ENCODE measurements at regions not wholly inside any gene's neighbourhood (a gene's known extent, or its start where the extent isn't known, plus 50 kb on each side); places are given as distances from the start of the nearest gene placed in this dataset.
A peak's percentile ranks its signal among the peaks of the same experiment; 100 is the strongest.

DNA sequence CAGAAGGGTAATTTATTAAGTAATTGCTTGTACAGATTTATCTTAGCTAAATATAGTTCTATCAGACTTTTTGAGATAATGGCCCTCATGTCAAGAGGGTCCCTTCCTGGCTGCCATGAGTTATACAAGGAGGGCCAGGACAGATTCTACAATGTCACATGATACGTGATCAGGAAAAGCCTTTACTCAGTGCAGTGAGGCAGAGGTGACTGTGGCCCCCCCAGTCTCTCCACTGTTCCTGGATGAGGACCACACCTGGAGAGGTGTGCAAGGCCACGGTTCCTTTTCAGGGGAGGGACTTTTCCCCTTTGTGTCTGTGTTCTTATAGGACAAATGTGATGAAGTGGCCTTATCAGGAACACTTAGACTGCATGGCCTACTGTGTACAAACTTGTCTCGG, 54.3 kb upstream of the LRCH1 start:
- TF ChIP-seq, protein P1, sequence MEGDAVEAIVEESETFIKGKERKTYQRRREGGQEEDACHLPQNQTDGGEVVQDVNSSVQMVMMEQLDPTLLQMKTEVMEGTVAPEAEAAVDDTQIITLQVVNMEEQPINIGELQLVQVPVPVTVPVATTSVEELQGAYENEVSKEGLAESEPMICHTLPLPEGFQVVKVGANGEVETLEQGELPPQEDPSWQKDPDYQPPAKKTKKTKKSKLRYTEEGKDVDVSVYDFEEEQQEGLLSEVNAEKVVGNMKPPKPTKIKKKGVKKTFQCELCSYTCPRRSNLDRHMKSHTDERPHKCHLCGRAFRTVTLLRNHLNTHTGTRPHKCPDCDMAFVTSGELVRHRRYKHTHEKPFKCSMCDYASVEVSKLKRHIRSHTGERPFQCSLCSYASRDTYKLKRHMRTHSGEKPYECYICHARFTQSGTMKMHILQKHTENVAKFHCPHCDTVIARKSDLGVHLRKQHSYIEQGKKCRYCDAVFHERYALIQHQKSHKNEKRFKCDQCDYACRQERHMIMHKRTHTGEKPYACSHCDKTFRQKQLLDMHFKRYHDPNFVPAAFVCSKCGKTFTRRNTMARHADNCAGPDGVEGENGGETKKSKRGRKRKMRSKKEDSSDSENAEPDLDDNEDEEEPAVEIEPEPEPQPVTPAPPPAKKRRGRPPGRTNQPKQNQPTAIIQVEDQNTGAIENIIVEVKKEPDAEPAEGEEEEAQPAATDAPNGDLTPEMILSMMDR (IDR thresholded peaks at IDR 0.05): no peak

DNA sequence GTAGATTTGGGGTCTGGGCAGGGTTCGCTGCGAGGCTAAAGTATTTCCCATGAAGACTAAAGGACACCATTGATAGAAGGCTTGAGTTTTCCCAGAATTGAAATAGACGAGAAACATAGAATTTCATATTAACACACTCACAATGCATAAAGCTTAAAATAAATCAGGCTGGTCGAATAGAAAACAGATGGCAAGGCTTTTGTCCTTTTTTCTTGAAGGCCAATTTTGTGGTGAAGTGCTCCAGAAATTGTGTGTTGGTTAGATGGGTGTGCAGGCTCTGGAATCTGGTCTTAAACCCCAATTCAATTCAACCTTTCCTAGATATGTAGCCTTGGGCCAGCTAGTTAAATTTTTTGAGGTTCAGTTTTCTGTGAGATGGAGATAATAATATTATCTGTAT, 56.9 kb upstream of the LRCH1 start:
- TF ChIP-seq, protein P1 (IDR thresholded peaks at IDR 0.05): no peak

DNA sequence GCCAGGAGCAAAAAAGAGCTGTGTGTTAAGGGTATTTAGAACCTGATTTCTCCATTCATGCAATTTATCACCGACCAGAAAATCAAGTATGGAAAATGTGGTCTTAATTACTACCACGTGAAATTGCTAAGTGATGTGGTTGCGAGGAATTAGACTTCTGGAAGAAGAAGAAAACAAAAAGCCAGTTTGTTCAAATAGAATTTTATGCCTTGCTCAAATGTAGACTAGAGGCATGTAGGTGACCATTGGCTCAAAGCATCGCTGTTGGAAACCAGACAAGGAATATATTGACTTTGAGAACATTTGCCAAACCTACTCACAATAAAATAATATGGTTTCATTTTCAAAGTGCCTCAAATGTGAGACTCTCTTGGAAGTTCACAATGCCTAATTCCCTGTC, 57.3 kb upstream of the LRCH1 start:
- TF ChIP-seq, protein P1 (IDR thresholded peaks at IDR 0.05): no peak

DNA sequence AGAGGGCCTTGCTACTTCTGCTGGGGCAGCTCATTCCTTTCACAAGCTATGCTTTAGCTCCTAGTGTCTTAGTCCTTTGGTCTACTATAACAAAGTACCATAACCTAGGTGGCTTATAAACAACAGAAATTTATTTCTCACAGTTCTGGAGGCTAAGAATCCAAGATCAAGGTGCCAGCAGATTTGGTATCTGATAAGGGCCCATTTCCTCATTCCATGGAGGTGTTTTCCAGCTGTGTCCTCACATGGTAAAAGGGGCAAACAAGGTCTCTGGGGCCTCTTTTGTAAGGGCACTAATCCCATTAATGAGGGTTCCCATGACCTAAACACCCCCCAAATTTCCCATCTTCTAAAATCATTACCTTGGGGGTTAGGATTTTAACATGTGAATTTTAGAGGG, 57.9 kb upstream of the LRCH1 start:
- TF ChIP-seq, protein P1 (IDR thresholded peaks at IDR 0.05): no peak

DNA sequence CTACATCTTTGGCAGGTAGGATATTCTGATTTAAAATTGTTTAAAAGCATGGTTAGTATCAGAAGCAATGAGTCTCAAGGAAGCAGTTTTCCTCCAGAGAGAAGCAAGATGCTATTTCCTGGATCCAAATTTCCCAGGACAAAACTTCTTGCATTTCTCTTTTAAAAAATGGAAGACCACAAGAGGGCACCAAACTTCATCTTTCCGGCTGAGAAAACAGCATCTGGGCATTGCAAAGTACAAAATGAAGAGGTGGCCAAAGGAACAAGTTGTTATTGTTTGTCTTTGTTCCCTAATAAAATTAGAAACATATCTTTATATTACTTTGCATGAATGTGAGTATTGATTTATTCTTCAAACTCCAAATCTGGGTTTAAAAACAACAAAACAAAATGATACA, 60.0 kb upstream of the LRCH1 start:
- TF ChIP-seq, protein P1 (IDR thresholded peaks at IDR 0.05): peak; percentile 47; the same call in 1 of the 2 replicates

DNA sequence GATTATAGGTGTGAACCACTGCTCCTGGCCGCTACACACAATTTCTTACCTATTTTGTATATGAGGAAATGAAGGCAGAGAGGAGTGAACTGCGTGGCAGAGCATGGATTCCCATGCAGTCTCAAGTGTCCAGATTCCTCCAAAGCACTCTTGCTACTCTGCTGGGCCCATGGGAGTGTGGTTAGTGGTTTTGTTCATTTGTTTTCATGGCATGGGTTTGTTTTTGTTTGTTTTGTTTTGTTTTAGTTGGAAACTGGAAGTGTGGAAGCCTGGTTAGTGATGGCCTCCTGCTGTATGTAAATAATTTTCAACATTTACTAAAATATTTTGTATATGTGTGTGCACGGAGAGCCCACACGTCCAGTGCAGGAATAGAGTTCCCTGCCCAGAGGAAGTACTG, 61.3 kb upstream of the LRCH1 start:
- TF ChIP-seq, protein P1 (IDR thresholded peaks at IDR 0.05): no peak

DNA sequence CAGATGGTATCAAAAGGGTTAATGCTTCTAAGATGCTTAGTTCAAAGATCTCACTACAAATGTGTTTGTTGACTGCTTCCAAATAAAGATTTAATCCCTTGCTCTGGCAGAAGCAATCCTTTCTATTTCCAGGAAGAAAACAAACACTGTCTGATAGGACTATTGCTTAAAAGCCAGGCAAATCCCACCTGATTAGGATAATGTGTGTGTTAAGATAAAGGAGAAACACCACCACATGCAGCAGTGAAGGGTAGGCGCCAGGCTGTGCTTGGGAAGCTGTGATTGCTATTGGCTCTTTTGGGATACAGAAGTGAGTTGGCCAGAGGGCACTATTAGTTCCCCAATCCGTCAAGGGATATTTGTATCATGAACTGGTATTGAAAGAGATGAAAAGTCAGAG, 62.8 kb upstream of the LRCH1 start:
- TF ChIP-seq, protein P1 (IDR thresholded peaks at IDR 0.05): no peak

DNA sequence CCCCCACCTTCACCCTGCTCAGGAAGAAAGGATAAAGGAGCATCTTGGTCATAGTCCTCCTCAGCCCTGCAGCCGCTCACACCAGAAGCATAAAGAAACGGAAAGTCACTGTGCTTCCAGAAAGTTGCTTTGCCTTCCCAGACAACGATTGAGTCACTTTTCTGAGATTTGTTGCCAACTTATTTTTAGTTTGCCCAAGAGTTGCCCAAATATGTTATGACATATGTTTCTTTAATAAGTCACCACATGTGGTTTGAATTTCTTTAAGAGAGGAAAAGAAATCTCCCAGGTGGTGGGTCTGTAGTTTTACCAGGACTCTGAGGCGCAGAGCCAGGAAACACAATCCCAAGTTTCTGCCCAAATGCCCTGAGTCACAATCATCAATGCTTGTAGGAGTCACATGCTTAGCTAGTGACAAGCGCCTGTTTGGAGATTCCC, 63.4 kb upstream of the LRCH1 start:
- TF ChIP-seq, protein P1 (IDR thresholded peaks at IDR 0.05): no peak

Measured in LNCAP (cell line).